Left lung (tissue), 4 donors: ENCODE measurements at regions not wholly inside any gene's neighbourhood (a gene's known extent, or its start where the extent isn't known, plus 50 kb on each side); places are given as distances from the start of the nearest gene placed in this dataset.

ENCODE experiments used
- ATAC-seq: fragments of 200-7000 bp; cut with Tn5 transposase; one replicate; pipeline ENCODE4 v1.9.1; 2020; ENCODE audit warnings: moderate library complexity
- DNase-seq, 4 donors: peaks; one replicate each; pipeline ENCODE4 v3.0.0-alpha.2; 2013 to 2020
- H3K27ac ChIP-seq, 2 donors: fragments of 200-600 bp; sonication (generic) in 1 of 2; one replicate each; pipeline versions ENCODE4 v1.5.0 to v1.8.0; 2020 to 2021
- H3K27me3 ChIP-seq, 2 donors: fragments of 200-600 bp; sonication (generic) in 1 of 2; one replicate each; pipeline versions ENCODE4 v1.5.0 to v1.8.0; 2020 to 2021
- H3K36me3 ChIP-seq, 2 donors: fragments of 200-600 bp; sonication (generic) in 1 of 2; one replicate each; pipeline versions ENCODE4 v1.5.0 to v1.8.0; 2020 to 2021
- H3K4me1 ChIP-seq, 2 donors: fragments of 200-600 bp; one replicate each; pipeline ENCODE4 v1.8.0; 2021
- H3K4me3 ChIP-seq, 2 donors: fragments of 200-600 bp; sonication (generic) in 1 of 2; one replicate each; pipeline versions ENCODE4 v1.5.0 to v1.8.0; 2020 to 2021; ENCODE audit warnings: mild to moderate bottlenecking in 1 of 2
- H3K9me3 ChIP-seq, 2 donors: fragments of 200-600 bp; sonication (generic) in 1 of 2; one replicate each; pipeline versions ENCODE4 v1.5.0 to v1.8.0; 2020 to 2021
- CTCF ChIP-seq, 2 donors: fragments of 200-600 bp; sonication (generic) in 1 of 2; IDR thresholded peaks; one replicate each; pipeline versions ENCODE4 v1.5.0 to v1.8.0; 2021; ENCODE audit warnings: antibody characterized with exemption in 2 of 2
- intact Hi-C, 2 donors: fragments of 100-400 bp; cut with DNase I; formaldehyde crosslinking; loops; one replicate each; pipeline versions ENCODE4 v1.11.2 to v1.14.2; 2022
- donor health status: DM: no; HTN: yes; CAD: no.
- donor health status: DM: no; HTN: no; CAD: no.

GRCh38 chr2:118641711-118642110 lies 205.7 kb downstream of the EN1 start:
- ATAC-seq (no peak), DNase-seq (no peak)
- intact Hi-C loops, result no loop called here
- TF ChIP-seq CTCF (IDR thresholded peaks at IDR 0.05), result no peak
- no peaks in the 10 kb centered on the region for H3K27me3 ChIP-seq
- H3K27ac ChIP-seq, result no peak overlapping the region
- no peak overlapping the region for H3K4me3 ChIP-seq
- no peaks in the 10 kb centered on the region for H3K4me1 ChIP-seq
- no peaks in the 10 kb centered on the region for H3K36me3 ChIP-seq
- H3K9me3 ChIP-seq, result no peaks in the 10 kb centered on the region

GRCh38 chr2:118639371-118639770 lies 208.1 kb downstream of the EN1 start:
- no peaks in the 10 kb centered on the region for H3K36me3 ChIP-seq
- no peak for ATAC-seq
- no peaks in the 10 kb centered on the region for H3K27me3 ChIP-seq
- no peak overlapping the region for H3K4me3 ChIP-seq
- DNase-seq, result no peak
- H3K4me1 ChIP-seq, result no peaks in the 10 kb centered on the region
- no peak for TF ChIP-seq CTCF (IDR thresholded peaks at IDR 0.05)
- no peaks in the 10 kb centered on the region for H3K9me3 ChIP-seq
- H3K27ac ChIP-seq, result no peak overlapping the region
- intact Hi-C loops, result no loop called here

GRCh38 chr2:118638453-118638852 lies 209.0 kb downstream of the EN1 start:
- intact Hi-C loops, result no loop called here

DNA sequence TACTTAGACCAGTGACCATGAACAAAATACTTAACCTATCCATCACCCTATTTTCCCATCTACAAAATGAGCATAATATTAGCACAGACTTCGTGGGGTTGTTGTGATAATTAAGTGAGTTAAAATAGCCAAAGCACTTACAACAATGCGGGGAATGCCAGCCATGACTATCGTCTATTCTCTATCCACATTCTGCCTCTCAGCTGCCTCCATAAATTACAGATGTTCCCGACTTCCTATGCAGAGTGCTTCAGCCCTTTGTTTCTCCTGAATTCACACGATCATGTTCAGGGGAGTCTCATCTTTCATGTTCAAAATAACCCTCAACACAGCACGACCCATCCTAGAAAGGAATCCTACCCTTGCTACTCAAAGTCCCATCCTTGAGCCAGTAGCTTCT lies 211.6 kb downstream of the EN1 start:
- no peaks in the 10 kb centered on the region for H3K4me1 ChIP-seq
- TF ChIP-seq CTCF (IDR thresholded peaks at IDR 0.05), result no peak
- H3K9me3 ChIP-seq, result no peaks in the 10 kb centered on the region
- H3K36me3 ChIP-seq, result no peaks in the 10 kb centered on the region
- no peak overlapping the region for H3K4me3 ChIP-seq
- intact Hi-C loops, result no loop called here
- DNase-seq (no peak), ATAC-seq (no peak)
- H3K27ac ChIP-seq, result no peak overlapping the region
- peaks cover 0 to 6% of the 10 kb centered on the region in 2 donors for H3K27me3 ChIP-seq

More at GRCh38 chr2:118638453-118638852, 209.0 kb downstream of the EN1 start:
- Histone ChIP-seq H3K27me3 (peaks cover 0 to 6% of the 10 kb centered on the region in 2 donors), H3K27ac (no peak overlapping the region), H3K4me3 (no peak overlapping the region), H3K4me1 (no peaks in the 10 kb centered on the region), H3K9me3 (no peaks in the 10 kb centered on the region), H3K36me3 (no peaks in the 10 kb centered on the region)
- no peak for DNase-seq
- no peak for ATAC-seq
- TF ChIP-seq CTCF (IDR thresholded peaks at IDR 0.05), result no peak

DNA sequence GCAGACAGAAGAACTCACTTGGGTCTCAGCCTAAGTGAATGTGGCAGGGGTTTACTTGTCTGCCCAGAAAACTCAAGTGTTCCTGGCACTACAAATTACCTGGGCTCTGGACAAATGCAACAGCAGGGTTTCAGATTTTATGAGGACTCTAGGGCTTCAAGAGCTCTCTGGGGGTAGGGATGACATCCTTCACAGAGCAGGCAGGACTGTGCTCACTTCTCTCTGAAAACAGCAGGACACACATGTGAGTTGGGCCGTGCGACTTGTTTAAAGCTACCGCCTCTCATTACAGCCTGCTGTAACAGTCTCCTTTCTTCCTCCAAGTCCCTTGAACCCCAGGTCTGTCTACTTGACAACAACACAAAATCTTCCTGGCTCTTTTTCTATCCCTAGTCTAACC lies 212.6 kb downstream of the EN1 start:
- no peak for ATAC-seq
- no peak for DNase-seq
- intact Hi-C loops, result no loop called here
- H3K4me1 ChIP-seq, result no peaks in the 10 kb centered on the region
- no peaks in the 10 kb centered on the region for H3K36me3 ChIP-seq
- TF ChIP-seq CTCF (IDR thresholded peaks at IDR 0.05), result no peak
- no peak overlapping the region for H3K27ac ChIP-seq
- H3K4me3 ChIP-seq, result no peak overlapping the region
- peaks cover 0 to 6% of the 10 kb centered on the region in 2 donors for H3K27me3 ChIP-seq
- H3K9me3 ChIP-seq, result no peaks in the 10 kb centered on the region
